ENCODE measurements at regions not wholly inside any gene's neighbourhood (a gene's known extent, or its start where the extent isn't known, plus 50 kb on each side); places are given as distances from the start of the nearest gene placed in this dataset.

DNA sequence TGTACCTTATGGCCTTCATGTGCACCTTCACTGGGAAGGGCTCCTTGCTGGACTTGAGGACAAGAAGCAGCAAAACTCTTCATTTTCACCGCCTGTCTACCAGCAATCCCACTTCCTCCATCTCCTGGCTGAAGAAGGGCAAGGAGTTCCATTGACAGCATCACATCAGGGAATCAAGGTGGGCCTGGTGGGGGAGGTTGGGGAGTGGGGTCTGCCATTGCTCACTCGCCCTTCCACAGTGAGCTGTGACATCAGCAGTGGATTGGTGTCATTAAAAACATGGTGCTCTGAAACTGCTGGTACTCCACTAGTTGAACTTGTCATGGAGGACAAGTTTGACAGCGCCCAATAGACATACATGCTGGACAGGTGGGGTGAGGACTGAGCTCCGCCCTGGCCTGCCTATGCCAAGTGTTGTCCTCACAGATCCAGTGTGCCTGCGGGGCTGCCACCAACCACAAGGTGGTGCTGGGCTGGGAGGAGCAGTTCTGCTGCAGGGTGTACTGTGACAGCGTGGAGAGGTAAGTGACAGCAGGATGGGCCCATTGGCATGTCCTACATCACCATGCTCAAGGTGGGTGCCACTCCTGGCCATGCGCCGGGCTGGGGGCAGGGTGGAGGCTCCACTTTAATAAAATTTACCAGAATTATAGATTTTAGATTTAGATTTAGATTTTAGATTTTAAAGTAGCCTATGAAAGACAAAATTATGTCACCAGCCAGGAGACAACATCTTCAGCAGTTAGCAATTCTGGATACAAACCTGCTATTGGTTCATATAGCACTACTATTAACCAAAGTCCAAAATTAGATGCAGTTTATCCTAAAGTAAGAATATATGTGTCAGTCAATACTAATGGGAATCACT lies 1729.1 kb downstream of the TP53TG3F start:
- TF ChIP-seq, protein P1, sequence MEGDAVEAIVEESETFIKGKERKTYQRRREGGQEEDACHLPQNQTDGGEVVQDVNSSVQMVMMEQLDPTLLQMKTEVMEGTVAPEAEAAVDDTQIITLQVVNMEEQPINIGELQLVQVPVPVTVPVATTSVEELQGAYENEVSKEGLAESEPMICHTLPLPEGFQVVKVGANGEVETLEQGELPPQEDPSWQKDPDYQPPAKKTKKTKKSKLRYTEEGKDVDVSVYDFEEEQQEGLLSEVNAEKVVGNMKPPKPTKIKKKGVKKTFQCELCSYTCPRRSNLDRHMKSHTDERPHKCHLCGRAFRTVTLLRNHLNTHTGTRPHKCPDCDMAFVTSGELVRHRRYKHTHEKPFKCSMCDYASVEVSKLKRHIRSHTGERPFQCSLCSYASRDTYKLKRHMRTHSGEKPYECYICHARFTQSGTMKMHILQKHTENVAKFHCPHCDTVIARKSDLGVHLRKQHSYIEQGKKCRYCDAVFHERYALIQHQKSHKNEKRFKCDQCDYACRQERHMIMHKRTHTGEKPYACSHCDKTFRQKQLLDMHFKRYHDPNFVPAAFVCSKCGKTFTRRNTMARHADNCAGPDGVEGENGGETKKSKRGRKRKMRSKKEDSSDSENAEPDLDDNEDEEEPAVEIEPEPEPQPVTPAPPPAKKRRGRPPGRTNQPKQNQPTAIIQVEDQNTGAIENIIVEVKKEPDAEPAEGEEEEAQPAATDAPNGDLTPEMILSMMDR (IDR thresholded peaks at IDR 0.05; ENCODE audit: insufficient read depth, low read depth, low read length, missing control alignments) = no peak
- H3K4me3 ChIP-seq (ENCODE audit: low read length) = no peak overlapping the region
- peak; percentile 40 for DNase-seq (ENCODE audit: low read depth)

DNA sequence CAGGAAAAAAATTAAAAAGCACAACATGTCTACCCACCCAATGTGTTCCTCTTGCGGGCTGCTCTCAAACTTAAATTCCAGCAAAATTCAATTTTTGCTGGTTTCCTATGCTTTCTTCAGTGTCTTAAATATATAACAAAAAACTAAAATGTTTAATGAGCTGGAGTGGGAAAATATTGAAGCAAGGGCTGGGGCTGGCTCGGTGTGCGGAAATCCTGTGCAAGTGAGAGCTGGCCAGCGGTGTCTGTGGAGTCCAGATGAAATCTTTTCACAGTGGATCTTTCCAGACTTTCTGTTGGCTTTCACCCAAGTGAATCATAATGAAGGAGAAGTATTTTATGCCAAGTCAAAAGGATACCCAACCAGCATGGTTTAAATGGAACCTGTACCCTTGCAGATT lies 1733.6 kb downstream of the TP53TG3F start:
- no peak for DNase-seq (ENCODE audit: low read depth)
- H3K4me3 ChIP-seq (ENCODE audit: low read length) = no peak overlapping the region
- TF ChIP-seq, protein P1 (IDR thresholded peaks at IDR 0.05; ENCODE audit: insufficient read depth, low read depth, low read length, missing control alignments) = no peak

DNA sequence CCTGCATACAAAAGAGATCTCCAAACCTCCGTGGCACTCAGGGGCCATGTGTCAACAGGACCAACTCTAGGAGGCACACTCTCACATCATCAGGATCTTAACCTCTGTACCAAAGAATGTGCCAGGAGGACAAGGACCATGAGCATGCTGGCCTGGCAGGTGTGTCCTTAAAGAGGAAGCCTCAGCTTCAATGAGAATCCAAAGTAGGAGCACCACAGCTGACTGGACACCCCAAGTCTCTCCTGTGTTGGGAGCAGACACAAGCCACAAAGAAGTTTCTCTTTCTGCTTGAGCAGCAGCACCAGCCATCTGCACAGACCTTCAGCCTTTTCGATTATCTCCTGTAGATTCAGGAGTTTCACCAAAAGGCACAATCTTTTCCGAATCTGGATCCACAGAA lies 1734.5 kb downstream of the TP53TG3F start:
- TF ChIP-seq, protein P1 (IDR thresholded peaks at IDR 0.05; ENCODE audit: insufficient read depth, low read depth, low read length, missing control alignments) = no peak
- no peak overlapping the region for H3K4me3 ChIP-seq (ENCODE audit: low read length)
- no peak for DNase-seq (ENCODE audit: low read depth)

DNA sequence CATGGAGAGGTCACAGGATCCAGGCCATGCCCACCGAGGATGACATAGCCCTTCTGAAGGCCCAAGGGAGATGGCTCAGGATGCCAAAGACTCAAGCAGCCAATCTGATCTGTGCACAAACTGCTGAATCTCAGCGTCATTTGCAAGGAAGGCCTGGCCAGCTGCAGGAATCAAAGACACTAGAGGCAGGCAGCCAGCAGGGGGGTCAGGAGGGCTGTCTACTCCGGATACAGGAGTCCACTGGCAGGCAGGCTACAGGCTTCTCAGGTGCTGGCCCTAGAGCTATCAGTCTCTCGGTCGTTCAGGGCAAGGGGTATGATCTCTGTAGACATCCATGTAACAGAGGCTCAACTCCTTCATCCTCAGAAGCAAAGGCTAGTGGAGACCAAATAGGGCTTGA lies 1735.3 kb downstream of the TP53TG3F start:
- DNase-seq (ENCODE audit: low read depth) = no peak
- H3K4me3 ChIP-seq (ENCODE audit: low read length) = no peak overlapping the region
- TF ChIP-seq, protein P1 (IDR thresholded peaks at IDR 0.05; ENCODE audit: insufficient read depth, low read depth, low read length, missing control alignments) = no peak

DNA sequence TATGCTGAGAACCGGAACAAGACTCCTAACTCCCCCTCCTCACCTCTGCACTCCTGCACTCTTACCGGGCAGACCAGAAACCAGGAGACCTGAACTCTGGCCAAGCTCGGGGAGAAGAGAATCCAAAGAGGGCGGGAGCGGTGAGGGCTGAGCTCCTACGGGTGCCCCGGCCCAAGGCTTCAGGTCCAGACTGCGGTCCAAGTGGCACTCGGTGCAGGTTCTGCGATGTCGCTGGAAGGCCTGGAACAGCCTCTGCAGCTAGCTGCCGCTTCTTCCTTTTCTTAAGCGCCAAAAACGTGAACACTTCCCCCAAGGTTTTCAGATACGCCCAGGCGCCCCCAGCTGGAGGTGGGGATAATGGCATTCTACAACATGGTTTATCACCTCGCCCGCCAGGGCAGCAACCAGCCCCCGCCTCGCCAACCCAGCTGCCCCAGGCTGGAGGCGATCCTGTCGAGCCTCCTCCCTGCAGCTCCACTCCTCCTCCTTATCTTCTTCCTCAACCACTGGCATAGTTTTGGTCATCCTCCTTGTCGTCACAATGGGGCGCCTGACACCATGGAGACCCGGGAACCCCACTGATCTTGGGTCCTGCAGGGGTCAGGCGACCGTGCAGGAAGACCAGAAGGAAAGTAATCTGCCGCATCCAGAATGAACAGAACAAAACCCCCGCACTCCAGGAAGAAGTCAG lies 1735.9 kb downstream of the TP53TG3F start:
- DNase-seq (ENCODE audit: low read depth) = no peak
- TF ChIP-seq, protein P1 (IDR thresholded peaks at IDR 0.05; ENCODE audit: insufficient read depth, low read depth, low read length, missing control alignments) = no peak
- no peak overlapping the region for H3K4me3 ChIP-seq (ENCODE audit: low read length)

DNA sequence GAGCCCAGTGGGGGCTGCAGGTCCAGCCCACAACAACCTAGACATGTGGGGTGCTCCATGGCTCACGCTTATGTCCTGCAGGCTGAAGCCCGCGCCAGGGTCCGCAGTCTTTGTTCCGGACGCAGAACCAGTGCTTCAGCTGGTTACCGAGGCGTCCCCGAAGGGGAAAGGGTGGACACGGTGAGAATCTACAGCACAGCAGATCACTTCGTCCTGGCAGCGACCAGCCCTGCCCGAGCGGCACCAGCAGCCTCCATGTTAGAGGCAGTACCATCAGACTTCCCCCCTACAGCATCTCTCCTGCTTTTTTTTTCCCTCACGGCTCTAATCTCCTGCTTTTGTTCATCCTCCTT lies 1736.4 kb downstream of the TP53TG3F start:
- DNase-seq (ENCODE audit: low read depth) = no peak
- no peak overlapping the region for H3K4me3 ChIP-seq (ENCODE audit: low read length)
- TF ChIP-seq, protein P1 (IDR thresholded peaks at IDR 0.05; ENCODE audit: insufficient read depth, low read depth, low read length, missing control alignments) = no peak
